H9 (cell line): ENCODE measurements at regions not wholly inside any gene's neighbourhood (a gene's known extent, or its start where the extent isn't known, plus 50 kb on each side); places are given as distances from the start of the nearest gene placed in this dataset.

ENCODE experiments used
- DNase-seq: peaks from one replicate; pipeline ENCODE4 v3.0.0-alpha.2; 2017
- H2AFZ ChIP-seq: one replicate; pipeline ENCODE4 v1.6.1; 2013; ENCODE audit warnings: mild to moderate bottlenecking, low read length, control low read depth, moderate library complexity
- H2AK5ac ChIP-seq: 2 replicates; pipeline ENCODE4 v1.6.1; 2013; ENCODE audit warnings: low read length, control low read depth, mixed read lengths; ENCODE audit not compliant: insufficient read length
- H2BK120ac ChIP-seq: one replicate; pipeline ENCODE4 v1.6.1; 2013; ENCODE audit warnings: low read depth, mild to moderate bottlenecking, low read length, control low read depth, inconsistent platforms; ENCODE audit not compliant: poor library complexity, severe bottlenecking
- H2BK12ac ChIP-seq: 2 replicates; pipeline ENCODE4 v1.6.1; 2013; ENCODE audit warnings: low read length, control low read depth, mixed read lengths, low read depth; ENCODE audit not compliant: insufficient read length
- H2BK15ac ChIP-seq: 2 replicates; pipeline ENCODE4 v1.6.1; 2013; ENCODE audit warnings: low read depth, low read length, control low read depth
- H2BK20ac ChIP-seq: one replicate; pipeline ENCODE4 v1.6.1; 2013; ENCODE audit warnings: low read depth, mild to moderate bottlenecking, low read length, control low read depth, inconsistent platforms; ENCODE audit not compliant: poor library complexity, severe bottlenecking
- H2BK5ac ChIP-seq: 2 replicates; pipeline ENCODE4 v1.6.1; 2013; ENCODE audit warnings: low read length, control low read depth, mixed read lengths; ENCODE audit not compliant: insufficient read length
- H3K14ac ChIP-seq: 2 replicates; pipeline ENCODE4 v1.6.1; 2013; ENCODE audit warnings: low read length, control low read depth; ENCODE audit not compliant: insufficient read depth
- H3K18ac ChIP-seq: 2 replicates; pipeline ENCODE4 v1.6.1; 2013; ENCODE audit warnings: low read depth, mild to moderate bottlenecking, mixed read lengths, low read length, control low read depth; ENCODE audit not compliant: insufficient read length
- H3K23ac ChIP-seq: 2 replicates; pipeline ENCODE4 v1.6.1; 2013; ENCODE audit warnings: low read length, control low read depth, mixed read lengths, low read depth; ENCODE audit not compliant: insufficient read length
- H3K23me2 ChIP-seq: 2 replicates; pipeline ENCODE4 v1.6.1; 2013; ENCODE audit warnings: low read depth, mild to moderate bottlenecking, mixed read lengths, low read length, control low read depth; ENCODE audit not compliant: insufficient read length, poor library complexity, severe bottlenecking
- H3K27ac ChIP-seq: 2 replicates; pipeline ENCODE4 v1.5.1; 2013; ENCODE audit warnings: low read length, control low read depth, mixed read lengths, low read depth; ENCODE audit not compliant: insufficient read length
- H3K27me3 ChIP-seq: 2 replicates; pipeline ENCODE4 v1.6.1; 2013; ENCODE audit warnings: low read length, control low read depth, inconsistent platforms; ENCODE audit not compliant: insufficient read depth
- H3K4ac ChIP-seq: 2 replicates; pipeline ENCODE4 v1.6.1; 2013; ENCODE audit warnings: low read depth, mild to moderate bottlenecking, control low read depth, inconsistent platforms, low read length, moderate library complexity
- H3K4me1 ChIP-seq: 2 replicates; pipeline ENCODE4 v1.6.1; 2013; ENCODE audit warnings: low read length, control low read depth, inconsistent platforms; ENCODE audit not compliant: insufficient read depth
- H3K4me2 ChIP-seq: 2 replicates; pipeline ENCODE4 v1.6.1; 2013; ENCODE audit warnings: low read length, control low read depth, mixed read lengths; ENCODE audit not compliant: insufficient read length, insufficient read depth
- H3K56ac ChIP-seq: 2 replicates; pipeline ENCODE4 v1.6.1; 2013; ENCODE audit warnings: low read depth, mild to moderate bottlenecking, mixed read lengths, low read length, control low read depth; ENCODE audit not compliant: insufficient read length
- H3K79me1 ChIP-seq: 2 replicates; pipeline ENCODE4 v1.6.1; 2013; ENCODE audit warnings: low read depth, mild to moderate bottlenecking, moderate library complexity, low read length, control low read depth, inconsistent platforms; ENCODE audit not compliant: insufficient read depth, poor library complexity, severe bottlenecking
- H3K79me2 ChIP-seq: 2 replicates; pipeline ENCODE4 v1.6.1; 2013; ENCODE audit warnings: low read length, control low read depth, inconsistent platforms; ENCODE audit not compliant: insufficient read depth
- H3K9ac ChIP-seq: 2 replicates; pipeline ENCODE4 v1.6.1; 2013; ENCODE audit warnings: low read length, control low read depth, mixed read lengths; ENCODE audit not compliant: insufficient read length; ENCODE audit errors: extremely low read depth
- H3K9me3 ChIP-seq: one replicate; pipeline ENCODE4 v1.6.1; 2013; ENCODE audit warnings: low read depth, low read length, inconsistent platforms; ENCODE audit not compliant: control insufficient read depth
- H3T11ph ChIP-seq: one replicate; pipeline ENCODE4 v1.6.1; 2013; ENCODE audit warnings: mild to moderate bottlenecking, low read length, control low read depth, inconsistent platforms
- H4K20me1 ChIP-seq: one replicate; pipeline ENCODE4 v1.6.1; 2013; ENCODE audit not compliant: control insufficient read depth, insufficient read length, insufficient read depth
- H4K5ac ChIP-seq: 2 replicates; pipeline ENCODE4 v1.6.1; 2013; ENCODE audit warnings: low read depth, mild to moderate bottlenecking, mixed read lengths, low read length, control low read depth; ENCODE audit not compliant: insufficient read length
- H4K8ac ChIP-seq: replicated peaks from 2 replicates; pipeline ENCODE4 v1.6.1; 2013; ENCODE audit warnings: low read length, control low read depth, mixed read lengths, low read depth; ENCODE audit not compliant: insufficient read length
- H4K91ac ChIP-seq: 2 replicates; pipeline ENCODE4 v1.6.1; 2013; ENCODE audit warnings: low read depth, mild to moderate bottlenecking, moderate library complexity, mixed read lengths, low read length, control low read depth; ENCODE audit not compliant: insufficient read length
- H3K27ac Mint-ChIP-seq, 3 experiments: 2 replicates in 2 of 3; 3 replicates in 1 of 3; pipeline ENCODE4 v1.8.0; 2020 to 2021; ENCODE audit warnings: mixed read lengths in 3 of 3, mild to moderate bottlenecking in 1 of 3, moderate library complexity in 1 of 3
- H3K27me3 Mint-ChIP-seq: 2 replicates; pipeline ENCODE4 v1.8.0; 2021; ENCODE audit warnings: low read depth, mild to moderate bottlenecking, moderate library complexity, mixed read lengths
- H3K36me3 Mint-ChIP-seq, 3 experiments: 2 replicates in 2 of 3; 3 replicates in 1 of 3; pipeline ENCODE4 v1.8.0; 2020 to 2021; ENCODE audit warnings: low read depth in 3 of 3, mixed read lengths in 3 of 3; ENCODE audit not compliant: insufficient read depth in 1 of 3
- H3K4me1 Mint-ChIP-seq, 2 experiments: 2 replicates each; pipeline ENCODE4 v1.8.0; 2020; ENCODE audit warnings: mixed read lengths in 2 of 2
- H3K4me3 Mint-ChIP-seq, 2 experiments: 2 replicates in 1 of 2; 3 replicates in 1 of 2; pipeline ENCODE4 v1.8.0; 2020 to 2021; ENCODE audit warnings: mild to moderate bottlenecking in 2 of 2, mixed read lengths in 2 of 2, moderate library complexity in 1 of 2
- H3K9me3 Mint-ChIP-seq, 2 experiments: 2 replicates in 1 of 2; 3 replicates in 1 of 2; pipeline ENCODE4 v1.8.0; 2020; ENCODE audit warnings: mild to moderate bottlenecking in 2 of 2, mixed read lengths in 2 of 2, moderate library complexity in 1 of 2
- WGBS: extraction: QIAGEN DNeasy Blood & Tissue Kit; methylation state at CpG from one replicate; pipeline ENCODE4 v1.1.7; 2013; ENCODE audit warnings: missing lambda C conversion rate, low lambda C conversion rate, mixed read lengths; ENCODE audit not compliant: insufficient read length; ENCODE audit errors: extremely low coverage; 5-methylcytosine and 5-hydroxymethylcytosine counted together
- TF ChIP-seq, protein P1 (sequence below): fragments of 200-600 bp; sonication (generic); conservative IDR thresholded peaks from 3 replicates; pipeline ENCODE4 v1.8.0; 2021; ENCODE audit warnings: antibody characterized with exemption, mild to moderate bottlenecking

DNA sequence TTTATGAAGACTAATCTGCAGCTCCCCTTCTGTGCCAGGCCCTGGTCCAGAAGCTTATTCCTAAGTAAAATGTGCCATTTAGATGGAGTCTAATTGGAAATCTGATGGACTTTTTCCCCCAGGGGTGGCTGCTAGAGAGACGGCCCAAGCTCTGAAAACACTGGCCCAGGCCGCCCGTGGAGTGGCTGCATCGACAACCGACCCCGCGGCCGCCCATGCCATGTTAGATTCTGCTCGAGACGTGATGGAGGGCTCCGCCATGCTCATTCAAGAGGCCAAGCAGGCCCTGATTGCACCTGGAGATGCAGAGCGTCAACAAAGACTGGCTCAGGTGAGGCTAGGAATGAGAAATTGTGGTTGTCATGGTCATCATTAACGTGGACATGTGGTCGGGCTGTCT is 305.8 kb upstream of the TPM1 start:
- H3T11ph ChIP-seq, result no peak overlapping the region
- TF ChIP-seq, protein P1, sequence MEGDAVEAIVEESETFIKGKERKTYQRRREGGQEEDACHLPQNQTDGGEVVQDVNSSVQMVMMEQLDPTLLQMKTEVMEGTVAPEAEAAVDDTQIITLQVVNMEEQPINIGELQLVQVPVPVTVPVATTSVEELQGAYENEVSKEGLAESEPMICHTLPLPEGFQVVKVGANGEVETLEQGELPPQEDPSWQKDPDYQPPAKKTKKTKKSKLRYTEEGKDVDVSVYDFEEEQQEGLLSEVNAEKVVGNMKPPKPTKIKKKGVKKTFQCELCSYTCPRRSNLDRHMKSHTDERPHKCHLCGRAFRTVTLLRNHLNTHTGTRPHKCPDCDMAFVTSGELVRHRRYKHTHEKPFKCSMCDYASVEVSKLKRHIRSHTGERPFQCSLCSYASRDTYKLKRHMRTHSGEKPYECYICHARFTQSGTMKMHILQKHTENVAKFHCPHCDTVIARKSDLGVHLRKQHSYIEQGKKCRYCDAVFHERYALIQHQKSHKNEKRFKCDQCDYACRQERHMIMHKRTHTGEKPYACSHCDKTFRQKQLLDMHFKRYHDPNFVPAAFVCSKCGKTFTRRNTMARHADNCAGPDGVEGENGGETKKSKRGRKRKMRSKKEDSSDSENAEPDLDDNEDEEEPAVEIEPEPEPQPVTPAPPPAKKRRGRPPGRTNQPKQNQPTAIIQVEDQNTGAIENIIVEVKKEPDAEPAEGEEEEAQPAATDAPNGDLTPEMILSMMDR, result no peak
- no peak for DNase-seq
- no peak overlapping the region for H2BK20ac ChIP-seq
- H4K20me1 ChIP-seq, result no peaks in the 10 kb centered on the region
- no peak overlapping the region for H3K4ac ChIP-seq
- no peak overlapping the region for H3K18ac ChIP-seq
- H3K4me2 ChIP-seq, result no peak overlapping the region
- H2AK5ac ChIP-seq, result no peak overlapping the region
- H3K4me1 Mint-ChIP-seq, result peaks cover 13% of the 10 kb centered on the region in 2 experiments
- H4K8ac ChIP-seq, result no peak overlapping the region
- no peaks in the 10 kb centered on the region for H3K27me3 ChIP-seq
- H2BK5ac ChIP-seq, result no peak overlapping the region
- no peak overlapping the region for H3K14ac ChIP-seq
- no peaks in the 10 kb centered on the region for H3K9me3 ChIP-seq
- no peak overlapping the region for H3K4me3 Mint-ChIP-seq
- no peak overlapping the region for H3K27ac ChIP-seq
- H4K5ac ChIP-seq, result no peak overlapping the region
- no peak overlapping the region for H4K91ac ChIP-seq
- no peak overlapping the region for H2BK15ac ChIP-seq
- no peaks in the 10 kb centered on the region for H3K79me1 ChIP-seq
- no peaks in the 10 kb centered on the region for H3K27me3 Mint-ChIP-seq
- no peak overlapping the region for H3K27ac Mint-ChIP-seq
- H2BK120ac ChIP-seq, result no peak overlapping the region
- 0 out of 2 replicates have a peak, but pooled peaks cover 3% of the 10 kb centered on the region for H3K4me1 ChIP-seq
- H3K23ac ChIP-seq, result no peak overlapping the region
- H3K79me2 ChIP-seq, result no peaks in the 10 kb centered on the region
- no peak overlapping the region for H2BK12ac ChIP-seq
- no peak overlapping the region for H3K9ac ChIP-seq
- WGBS, result no CpG with 5 or more reads among the region's 14 CpGs
- peaks cover 0 to 4% (median 2%) of the 10 kb centered on the region in 3 experiments; a peak in 3 of 7 replicates for H3K36me3 Mint-ChIP-seq
- H3K9me3 Mint-ChIP-seq, result no peaks in the 10 kb centered on the region
- H3K56ac ChIP-seq, result no peak overlapping the region
- no peak overlapping the region for H2AFZ ChIP-seq
- no peaks in the 10 kb centered on the region for H3K23me2 ChIP-seq
